LHCN-M2 (cell line): ENCODE measurements at regions not wholly inside any gene's neighbourhood (a gene's known extent, or its start where the extent isn't known, plus 50 kb on each side); places are given as distances from the start of the nearest gene placed in this dataset.
"Not testable (repeated sequence)": the region's sequence is repeated elsewhere in the genome, so short reads cannot be mapped to it uniquely, and the experiment has no call there.

Experiments
- DNase-seq: peaks from one replicate; pipeline ENCODE4 v3.0.0-alpha.2; 2012; ENCODE audit warnings: low read depth

DNA sequence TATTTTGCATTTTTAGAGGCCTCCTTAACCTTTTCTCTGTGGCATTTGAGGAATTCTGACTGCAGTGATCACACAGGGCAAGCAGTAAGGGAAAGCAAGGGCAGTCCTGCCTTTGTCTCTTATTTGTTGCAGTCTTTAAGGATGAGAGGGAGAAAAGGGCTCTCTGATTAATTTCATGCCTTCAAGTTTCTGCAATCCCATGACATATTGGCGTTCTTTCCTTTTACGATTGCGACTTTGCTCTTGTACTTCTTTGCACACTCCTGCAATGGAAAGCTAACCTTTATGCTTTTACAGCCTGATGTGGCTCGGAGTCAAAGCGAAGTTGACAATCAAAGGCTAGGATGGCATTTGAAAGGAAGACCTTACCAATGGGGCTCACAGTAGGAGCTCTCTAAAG, 698.4 kb downstream of the DNAH5 start:
- DNase-seq, result no peak

DNA sequence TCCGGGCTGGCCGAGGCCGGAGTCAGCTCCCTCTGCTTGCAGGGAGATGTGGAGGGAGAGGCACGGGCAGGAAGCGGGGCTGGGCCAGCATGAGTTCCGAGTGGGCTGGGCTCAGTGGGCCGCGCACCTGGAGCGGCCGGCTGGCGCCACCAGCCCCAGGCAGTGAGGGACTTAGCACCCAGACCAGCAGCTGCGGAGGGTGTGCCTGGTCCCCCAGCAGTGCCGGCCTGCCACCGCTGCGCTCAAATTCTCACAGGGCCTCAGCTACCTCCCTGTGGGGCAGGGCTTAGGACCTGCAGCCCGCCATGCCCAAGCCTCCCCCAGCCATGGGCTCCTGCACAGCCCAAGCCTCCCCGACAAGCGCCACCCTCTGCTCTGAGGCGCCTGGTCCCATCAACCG, 700.3 kb downstream of the DNAH5 start:
- DNase-seq, result no peak

DNA sequence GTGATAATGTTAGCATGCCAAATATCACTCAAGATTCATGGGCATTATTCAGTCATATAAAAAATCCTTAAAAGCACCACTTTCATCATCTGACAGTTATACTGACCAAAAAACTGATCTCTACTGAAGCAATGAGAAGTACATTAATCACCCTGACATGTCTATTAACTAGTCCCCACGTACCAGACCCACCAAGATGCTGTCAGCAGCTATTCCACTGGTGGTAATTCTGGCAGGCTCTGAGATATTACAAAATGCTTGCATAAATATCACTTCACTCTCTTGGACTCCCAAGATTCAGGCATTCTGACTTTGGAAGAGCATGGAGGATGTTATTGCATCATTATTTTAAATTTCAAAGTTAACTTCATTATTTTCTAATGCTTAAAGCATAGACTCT, 717.0 kb downstream of the DNAH5 start:
- DNase-seq, result no peak

DNA sequence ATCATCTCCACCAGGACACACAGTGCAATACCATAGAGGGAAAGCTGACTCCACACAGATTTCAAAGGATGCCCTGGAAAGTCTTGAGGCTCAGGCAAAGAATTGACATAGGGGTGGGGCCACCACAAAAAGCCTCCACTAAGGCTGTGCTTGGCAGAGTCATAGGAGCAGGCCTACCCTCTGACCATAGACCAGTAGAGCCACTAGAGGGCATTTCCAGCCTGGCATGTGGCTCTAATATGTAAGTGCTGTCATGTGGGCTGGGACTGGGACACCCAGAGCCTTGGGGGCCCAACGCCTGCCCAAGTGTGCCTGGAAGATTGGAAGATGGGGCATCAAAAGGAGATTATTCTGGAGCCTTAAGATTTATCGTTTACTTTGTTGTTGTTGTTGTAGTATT, 726.0 kb downstream of the DNAH5 start:
- DNase-seq, result peak; percentile 28

DNA sequence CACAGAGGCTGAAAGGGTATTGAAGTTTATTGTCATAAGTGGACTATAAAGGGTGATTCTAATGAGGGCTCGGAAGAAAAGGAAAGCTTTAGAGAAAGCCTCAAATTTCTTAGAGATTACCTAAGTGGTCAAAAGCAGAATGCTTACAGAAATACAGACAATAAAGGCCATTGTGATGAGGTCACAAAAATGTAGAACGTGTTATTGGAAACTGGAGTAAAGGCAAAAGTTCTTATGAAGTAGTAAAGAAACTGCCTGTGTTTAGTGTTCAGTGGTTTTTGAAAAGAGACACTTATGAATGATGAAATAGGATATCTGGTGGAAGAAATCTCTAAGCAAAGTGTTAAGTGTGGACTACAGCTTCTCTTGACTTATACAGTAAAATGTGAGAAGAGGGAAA, 726.9 kb downstream of the DNAH5 start:
- DNase-seq, result no peak

DNA sequence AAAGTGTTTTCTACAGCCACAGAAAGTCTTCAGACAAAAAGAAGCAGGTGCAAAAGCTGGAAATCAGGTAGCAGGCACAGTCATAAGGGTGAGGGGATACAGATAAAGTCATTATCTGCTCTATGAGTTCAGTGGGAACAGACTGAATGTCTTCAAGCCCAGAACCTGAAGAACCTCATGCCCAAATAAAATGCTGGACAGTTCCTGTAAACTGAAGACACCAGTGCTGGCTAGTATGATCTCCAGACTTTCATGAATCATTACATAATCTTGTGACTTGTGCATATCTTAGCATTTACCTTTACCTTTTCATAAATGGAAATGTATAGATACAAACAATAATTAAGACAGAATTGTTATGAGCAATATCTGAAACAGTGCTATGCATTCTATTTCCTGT, 728.7 kb downstream of the DNAH5 start:
- DNase-seq, result no peak

DNA sequence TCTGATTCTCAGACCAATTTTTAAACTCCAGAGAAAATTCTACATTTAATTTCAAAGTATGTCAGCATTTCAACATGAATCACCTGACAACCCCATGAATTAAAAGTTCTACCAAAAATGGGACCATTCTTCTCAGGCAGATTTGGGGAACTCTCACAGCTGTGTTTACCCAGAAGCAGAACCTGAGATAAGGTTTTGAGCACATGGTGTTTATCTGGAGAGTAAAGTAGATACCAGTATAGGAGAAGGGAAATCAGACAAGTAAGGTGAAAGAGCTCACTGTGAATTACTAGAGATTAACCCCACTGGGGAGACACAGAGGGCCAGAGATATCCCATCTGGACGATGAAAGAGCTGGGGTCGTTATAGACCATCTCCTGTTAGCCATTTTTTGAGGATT, 729.1 kb downstream of the DNAH5 start:
- no peak for DNase-seq

DNA sequence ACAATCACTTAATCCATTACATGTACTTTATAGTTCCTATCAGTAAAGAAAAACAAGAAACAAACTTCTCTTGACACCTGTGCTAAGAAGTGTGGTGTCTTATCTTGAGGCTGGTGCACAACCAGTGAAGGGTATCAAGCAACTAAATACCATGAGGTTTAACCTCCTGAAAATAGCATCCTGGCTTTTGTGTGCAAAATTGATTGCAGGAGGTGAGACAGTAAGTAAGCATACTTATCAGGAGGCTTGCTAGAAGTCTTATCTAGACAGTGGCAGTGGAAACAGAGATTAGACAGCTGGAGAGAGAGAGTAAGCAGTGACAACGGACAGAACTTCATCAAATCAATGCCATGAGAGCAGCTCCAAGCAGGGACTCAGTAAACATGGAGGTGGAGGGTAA, 730.3 kb downstream of the DNAH5 start:
- no peak for DNase-seq

DNA sequence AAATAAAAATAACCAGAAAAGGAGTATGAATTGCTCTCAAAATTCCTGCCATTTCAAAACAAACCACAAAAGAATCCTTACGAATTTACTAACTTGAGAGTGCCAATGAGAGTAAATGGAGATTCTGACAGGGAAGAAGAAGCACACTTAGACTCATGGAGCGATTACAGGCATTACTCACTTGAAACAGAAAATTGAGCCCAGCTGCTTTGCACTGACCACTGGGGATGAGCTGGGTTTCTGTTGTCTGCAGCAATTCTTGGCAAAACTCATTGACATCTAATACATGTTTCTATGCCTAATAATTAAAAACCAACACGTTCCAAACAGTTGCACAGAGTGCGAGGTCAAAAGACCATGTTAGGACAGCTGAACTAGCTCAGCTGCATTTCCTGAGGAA, 731.6 kb downstream of the DNAH5 start:
- peak; percentile 35 for DNase-seq

DNA sequence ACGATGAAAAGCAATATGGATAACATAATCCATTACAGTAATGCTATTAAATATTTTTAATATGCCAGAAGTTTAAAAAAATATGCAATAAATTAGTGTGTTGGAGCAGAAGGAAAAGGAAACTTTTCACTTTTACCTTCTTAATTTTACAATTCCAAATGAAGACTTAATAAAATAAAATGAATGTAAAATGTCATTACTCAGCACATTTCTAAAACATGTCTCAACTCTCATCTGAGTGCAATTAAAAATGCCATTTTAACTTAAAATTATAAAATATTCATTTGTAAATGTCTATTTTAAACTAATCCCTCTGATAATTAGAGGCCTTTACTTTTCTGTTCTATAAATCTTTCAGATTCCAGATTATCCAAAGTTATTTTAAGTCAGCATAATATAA, 733.4 kb downstream of the DNAH5 start:
- no peak for DNase-seq

DNA sequence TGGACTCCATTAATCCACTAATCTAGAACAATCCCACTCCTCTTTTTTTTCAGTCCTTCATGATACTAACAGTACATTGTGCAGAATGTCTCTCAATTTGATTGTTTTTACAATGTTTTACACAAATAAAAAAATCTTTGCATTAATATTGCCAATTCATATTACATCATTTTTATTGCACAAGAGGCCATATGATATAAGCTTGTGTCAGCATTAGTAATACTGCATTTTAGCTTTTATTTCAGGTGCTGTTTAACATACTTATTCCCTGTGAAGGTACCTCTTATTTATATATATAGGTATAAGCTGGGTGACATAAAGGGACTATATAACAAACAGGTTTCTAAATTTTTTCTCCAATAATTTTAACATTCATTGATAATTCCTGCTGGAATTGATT, 737.4 kb downstream of the DNAH5 start:
- no peak for DNase-seq

DNA sequence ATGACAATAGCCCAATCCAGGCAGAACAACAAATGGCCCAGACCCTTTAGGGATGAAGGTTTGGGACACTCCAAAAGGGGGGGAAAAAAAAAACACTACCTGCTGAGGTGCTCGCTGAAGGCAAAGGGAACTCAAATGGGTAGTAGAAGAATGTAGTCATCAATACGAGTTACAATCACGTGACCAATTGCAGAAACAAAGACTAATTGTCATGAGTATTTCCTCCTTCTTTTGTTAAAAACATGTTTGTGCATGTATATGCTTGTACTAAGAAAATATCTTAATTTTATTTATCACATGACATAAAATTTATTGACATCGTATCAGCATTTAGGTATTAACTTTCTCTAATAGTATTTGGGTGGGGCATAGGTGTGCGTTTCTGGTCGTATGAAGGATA, 743.5 kb downstream of the DNAH5 start:
- DNase-seq, result no peak

DNA sequence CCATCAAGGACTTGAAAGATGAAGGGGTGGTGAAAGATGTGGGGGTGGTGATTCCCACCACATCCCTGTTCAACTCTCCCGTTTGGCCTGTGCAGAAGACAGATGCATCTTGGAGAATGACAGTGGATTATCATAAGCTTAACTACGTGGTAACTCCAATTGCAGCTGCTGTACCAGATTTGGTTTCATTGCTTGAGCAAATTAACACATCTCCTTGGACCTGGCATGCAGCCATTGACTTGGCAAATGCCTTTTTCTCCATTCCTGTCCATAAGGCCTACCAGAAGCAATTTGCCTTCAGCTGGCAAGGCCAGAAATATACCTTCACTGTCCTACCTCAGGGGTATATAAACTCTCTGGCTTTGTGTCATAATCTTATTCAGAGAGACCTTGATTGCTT, 746.3 kb downstream of the DNAH5 start:
- not testable (repeated sequence) for DNase-seq

DNA sequence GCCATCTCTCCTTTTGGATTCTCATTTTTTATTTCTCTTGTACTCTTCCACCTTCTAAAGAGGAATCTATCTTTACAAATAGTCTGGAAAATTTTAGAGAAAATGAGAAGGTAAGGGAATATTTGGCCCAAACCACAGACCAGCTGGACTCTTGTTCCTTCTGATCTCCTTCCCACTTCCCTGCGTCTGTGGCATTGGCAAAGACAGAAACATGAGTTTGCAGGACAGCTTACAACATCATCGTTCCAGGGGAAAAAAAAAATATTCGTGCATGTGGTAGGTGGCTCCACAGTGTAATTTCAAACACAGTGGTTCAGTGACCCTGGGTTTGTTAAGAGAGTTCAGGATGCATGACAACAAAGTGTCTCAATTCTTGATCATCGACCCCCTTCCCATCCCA, 755.0 kb downstream of the DNAH5 start:
- no peak for DNase-seq

DNA sequence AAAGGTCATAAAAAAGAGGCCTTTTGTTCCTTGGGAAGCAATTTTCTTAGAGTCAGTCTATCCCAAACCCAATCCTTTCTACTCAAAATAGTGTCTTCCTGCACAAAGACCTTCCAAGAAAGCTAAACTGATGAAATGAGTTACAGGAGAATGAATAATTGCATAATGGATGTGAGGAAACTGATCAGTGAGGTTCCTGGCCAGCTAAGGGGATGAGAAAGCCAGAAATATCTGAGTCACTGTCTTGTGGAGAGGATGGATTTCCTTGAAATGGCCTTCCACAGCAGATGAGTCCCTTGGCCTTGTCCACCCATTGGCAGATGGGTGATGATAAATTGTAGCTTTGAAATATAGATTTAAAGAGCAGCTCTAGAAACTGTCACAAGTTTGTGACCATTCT, 756.1 kb downstream of the DNAH5 start:
- DNase-seq, result no peak

DNA sequence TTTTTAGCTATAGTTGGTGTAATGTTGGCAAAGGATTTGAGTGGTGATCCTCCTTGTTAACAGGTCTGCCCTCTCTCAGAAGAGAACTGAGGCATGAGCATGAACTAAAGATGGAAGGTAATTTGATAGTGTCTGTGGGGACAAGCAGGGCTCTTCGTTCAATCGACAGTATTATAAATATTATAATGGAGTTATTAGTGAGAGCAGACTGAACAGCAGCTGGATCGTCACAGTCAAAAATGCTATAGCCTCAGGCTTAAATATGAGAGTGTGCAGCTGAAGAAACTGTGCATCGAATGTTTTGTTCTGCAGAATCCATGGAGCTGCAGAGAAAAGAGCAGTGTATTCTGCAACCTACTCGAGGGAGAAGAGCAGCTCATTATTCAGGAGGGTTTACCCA, 757.3 kb downstream of the DNAH5 start:
- DNase-seq, result no peak

DNA sequence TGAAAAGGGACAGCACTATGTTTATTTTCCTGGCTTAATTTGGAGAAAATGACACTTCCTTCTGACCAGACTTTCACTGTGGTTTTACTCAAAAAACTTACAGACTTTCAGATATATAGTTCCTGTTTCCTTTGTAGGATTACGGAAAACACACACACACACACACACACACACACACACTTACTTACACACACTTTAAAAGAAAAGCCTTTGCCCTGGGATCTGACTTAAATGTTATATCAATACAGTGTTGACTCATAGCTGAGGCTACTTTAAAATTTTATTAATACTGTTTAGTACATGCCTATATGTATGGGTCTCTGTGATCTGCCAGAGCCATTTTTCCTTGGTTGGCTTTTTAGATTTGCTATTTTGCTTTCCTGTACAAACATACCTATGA, 758.3 kb downstream of the DNAH5 start:
- no peak for DNase-seq

DNA sequence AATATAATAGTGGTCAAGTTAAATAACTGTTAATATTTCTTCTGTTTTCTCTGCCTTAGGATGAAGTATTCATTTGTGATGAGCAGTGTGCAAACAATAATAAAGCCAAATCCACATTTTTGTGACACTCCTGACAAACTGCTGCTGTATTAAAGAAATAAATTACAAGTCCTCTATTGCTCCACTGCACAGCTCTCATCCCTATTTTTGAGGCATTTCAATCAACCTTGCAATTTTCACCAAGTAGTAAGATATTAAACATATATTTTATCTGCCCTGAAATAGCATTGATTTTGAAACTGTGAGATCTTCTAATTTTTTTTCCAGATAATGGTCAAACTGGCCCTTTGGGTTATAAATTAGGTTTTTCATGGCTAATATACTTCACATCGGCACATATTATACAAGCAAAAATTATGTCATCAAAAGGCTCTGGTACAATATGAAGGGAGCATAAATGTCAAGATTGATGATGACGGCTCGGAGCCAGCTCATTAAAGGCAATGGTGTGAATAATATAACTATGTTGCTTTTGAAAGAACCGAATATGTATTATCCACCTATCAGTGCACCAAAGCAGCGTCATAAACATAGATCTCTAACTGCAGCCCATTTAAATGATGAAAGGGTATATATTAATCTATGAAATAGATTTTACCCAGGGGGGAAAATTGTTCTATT, 764.9 kb downstream of the DNAH5 start:
- DNase-seq, result no peak

DNA sequence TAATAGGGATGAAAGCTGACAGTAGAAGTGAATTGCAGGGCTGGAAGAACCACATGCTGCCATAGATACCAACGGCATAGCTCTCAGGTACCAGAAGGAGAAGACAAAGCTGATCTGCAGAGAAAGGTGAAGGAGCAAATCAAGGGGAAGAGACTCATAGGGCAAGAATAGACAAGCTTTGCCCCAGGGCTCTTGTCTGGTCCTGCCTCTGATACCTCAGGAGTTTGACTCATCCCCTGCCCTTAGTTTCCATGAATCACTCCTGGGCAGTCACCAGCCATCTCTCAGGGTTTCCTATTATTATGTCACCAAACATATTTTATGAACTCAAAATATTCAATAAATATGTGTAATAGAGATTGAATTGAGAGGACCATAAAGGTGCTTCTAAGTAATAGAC, 800.9 kb downstream of the DNAH5 start:
- no peak for DNase-seq

DNA sequence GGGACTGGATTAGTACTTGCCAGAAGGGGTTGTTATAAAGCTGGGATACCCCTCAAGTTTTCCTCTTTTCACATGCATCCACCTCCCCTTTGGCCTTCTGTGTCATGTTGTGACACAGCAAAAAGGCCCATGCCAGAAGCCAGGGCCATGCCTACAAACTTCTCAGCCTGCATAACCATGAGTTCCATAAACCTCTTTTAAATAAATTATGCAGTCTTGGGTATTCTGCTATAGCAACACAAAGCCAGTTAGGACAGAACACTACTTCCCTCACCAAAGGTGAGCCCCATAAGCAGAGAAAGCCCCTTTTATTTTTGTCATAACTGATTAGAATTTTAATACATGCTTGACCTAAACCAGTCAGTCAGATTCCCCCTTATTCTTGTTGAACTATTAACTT, 801.3 kb downstream of the DNAH5 start:
- DNase-seq, result no peak

DNA sequence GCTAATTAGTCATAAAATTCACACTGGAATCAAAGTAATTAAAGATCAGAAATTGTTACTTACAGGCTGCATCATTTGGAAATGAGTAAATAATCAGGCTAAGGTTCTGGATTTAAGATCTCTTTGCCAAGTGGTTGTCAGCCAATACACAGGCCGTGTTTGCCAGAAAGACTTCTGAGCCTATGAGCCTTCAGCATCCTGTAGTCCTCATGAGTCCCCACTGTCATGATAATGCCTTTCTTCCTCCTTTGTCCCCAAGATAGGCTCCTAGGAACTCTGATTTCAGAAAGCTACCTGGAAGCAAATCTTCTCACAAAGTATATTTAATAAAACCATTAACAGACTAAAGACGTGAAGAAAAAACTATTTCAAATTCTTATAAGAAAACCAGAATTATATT, 810.5 kb downstream of the DNAH5 start:
- no peak for DNase-seq

DNA sequence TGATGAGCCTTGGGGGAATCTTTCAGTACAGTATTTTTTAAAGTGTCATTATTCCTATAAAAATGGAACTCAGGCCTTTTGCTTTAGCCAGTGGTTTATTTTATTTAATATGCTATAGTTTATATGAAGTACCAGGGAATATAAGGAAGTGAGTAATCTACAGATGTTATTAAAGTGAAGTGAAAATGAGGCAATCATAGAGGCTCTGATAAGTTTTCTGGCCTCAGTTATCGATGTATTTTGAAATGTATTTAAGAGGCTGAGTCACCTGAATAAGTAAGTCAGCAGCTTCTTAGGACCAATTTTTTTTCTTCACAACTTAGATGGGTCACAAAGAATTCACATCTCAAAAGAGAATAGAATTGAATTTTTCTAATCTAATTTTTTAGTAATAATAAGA, 829.0 kb downstream of the DNAH5 start:
- DNase-seq, result no peak

DNA sequence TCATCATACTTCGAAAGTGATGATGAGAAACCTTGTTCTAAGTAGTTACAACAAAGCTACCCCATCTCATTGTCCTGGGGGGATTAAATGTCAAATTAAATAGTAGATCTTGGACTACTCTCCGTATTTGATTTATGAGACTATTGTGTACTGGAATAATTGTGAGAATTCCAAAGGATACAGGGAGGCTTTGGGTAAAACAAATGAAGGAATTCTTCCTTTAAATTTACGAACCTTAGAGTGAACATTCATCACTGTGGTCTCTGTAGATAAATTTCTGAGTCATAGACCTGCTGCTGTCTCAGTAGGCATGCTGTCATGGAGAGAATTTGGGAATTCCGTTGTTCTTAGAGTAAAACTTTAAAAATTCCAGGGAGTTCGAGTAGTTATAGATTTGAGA, 836.2 kb downstream of the DNAH5 start:
- DNase-seq, result no peak

DNA sequence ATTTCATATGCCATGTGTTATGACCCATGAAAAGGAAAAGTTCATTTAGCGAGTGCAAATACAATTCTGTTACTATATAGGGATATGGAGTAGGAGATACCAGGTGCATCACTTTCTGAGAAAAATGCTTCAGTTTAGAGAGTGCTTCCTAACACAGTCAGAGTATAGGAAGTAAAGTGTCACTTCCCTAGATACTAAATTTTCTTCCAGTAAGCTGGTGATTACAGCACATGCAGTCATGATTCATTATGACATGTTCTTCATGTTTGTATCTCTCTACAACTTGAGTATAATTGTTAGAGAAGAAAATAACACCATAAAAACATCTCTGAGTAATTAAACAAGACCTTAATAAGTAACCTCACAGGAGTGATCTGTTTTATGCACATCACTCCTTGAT, 837.0 kb downstream of the DNAH5 start:
- DNase-seq, result no peak
